GM18951 (cell line): ENCODE measurements at regions not wholly inside any gene's neighbourhood (a gene's known extent, or its start where the extent isn't known, plus 50 kb on each side); places are given as distances from the start of the nearest gene placed in this dataset.
"Not testable (repeated sequence)": the region's sequence is repeated elsewhere in the genome, so short reads cannot be mapped to it uniquely, and the experiment has no call there.

Experiments
- POLR2A ChIP-seq: IDR thresholded peaks from 4 replicates; pipeline ENCODE4 v1.6.1; 2011; ENCODE audit warnings: mild to moderate bottlenecking; ENCODE audit not compliant: insufficient read length, insufficient read depth; ENCODE audit errors: extremely low read depth
- in situ Hi-C: fragments of 300-500 bp; cut with MboI; formaldehyde crosslinking; loops from one replicate; pipeline ENCODE4 v1.12.0; 2022; ENCODE audit warnings: low sequenced_read_pairs, mixed read lengths, inconsistent platforms; ENCODE audit not compliant: unreplicated experiment

DNA sequence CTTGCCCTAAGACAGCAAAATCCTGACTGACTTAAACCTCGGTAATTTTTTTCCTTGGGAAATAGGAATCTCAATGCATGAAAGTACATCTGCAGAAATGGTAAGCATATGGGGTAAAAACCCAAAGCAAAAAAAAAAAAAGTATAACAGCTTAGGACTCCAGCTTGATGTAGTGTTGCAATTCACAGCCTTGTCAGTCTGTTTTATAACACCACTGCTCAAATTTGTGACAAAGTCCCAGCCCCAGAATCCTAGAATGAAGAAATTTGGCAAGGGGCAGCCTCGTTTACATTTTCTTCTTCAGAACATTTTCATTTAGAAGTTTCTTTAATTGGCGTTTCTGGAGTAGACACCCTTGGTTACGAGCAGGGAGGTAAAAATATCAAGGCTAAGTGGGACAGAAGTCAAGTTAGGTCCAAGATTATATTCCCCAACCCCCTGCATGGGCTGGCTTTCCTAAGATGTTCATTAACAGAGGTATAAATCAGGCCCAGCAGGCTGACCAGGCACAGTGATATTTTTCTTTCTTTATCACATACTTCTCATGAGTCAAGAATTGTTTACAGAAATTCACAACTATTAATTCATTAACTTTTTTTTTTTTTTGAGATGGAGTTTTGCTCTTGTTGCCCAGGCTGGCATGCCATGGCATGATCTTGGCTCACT, 424.0 kb downstream of the RMST start:
- in situ Hi-C loops, result no loop called here
- TF ChIP-seq POLR2A, result no peak

DNA sequence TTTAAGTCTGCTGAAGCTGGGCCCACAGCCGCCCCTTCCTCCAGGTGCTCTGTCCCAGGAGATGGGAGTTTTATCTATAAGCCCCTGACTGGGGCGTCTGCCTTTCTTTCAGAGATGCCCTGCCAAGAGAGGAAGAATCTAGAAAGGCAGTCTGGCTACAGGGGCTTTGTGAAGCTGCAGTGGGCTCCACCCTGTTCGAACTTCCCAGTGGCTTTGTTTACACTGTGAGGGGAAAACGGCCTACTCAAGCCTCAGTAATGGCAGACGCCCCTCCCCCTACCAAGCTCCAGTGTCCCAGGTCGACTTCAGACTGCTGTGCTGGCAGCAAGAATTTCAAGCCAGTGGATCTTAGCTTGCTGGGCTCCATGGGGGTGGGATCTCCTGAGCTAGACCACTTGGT, 435.3 kb downstream of the RMST start:
- in situ Hi-C loops, result not testable (repeated sequence)

DNA sequence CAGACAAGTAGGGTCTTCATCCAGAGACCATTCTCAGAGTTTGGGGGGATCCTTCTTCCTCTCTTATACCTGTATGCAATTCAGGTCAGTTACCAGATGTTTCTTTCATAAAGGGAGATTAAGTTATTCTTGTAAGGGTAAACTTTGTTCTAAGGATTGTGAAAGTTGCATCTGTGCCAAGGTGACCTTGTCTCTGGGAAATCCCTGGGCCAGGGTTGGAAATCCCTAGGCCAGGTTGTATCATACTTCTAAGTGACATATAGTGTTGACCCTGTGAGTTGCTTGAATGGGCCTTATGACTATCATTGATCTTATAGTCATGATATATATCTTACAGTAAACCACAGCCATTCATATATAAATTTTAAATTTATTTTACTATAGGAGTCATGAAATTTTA, 436.9 kb downstream of the RMST start:
- no peak for TF ChIP-seq POLR2A
- in situ Hi-C loops, result no loop called here

DNA sequence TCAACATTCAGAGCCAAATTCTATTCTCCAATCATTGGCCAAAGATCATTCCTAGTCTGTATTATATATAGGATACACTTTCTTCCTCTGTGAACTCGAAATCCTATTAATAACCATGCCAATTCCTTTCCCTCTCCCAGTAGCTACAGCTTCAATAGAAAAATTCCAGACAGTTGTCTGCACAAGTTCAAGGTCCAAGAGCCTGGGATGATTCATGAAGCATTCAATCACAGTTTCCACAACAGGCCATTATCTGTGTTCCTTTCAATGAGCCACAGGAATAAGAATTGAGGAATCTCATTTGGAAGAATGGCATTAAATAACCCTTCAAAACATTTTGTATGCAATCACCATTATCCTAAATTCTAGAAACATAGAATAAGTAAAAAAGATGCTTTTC, 437.4 kb downstream of the RMST start:
- no peak for TF ChIP-seq POLR2A
- in situ Hi-C loops, result no loop called here

DNA sequence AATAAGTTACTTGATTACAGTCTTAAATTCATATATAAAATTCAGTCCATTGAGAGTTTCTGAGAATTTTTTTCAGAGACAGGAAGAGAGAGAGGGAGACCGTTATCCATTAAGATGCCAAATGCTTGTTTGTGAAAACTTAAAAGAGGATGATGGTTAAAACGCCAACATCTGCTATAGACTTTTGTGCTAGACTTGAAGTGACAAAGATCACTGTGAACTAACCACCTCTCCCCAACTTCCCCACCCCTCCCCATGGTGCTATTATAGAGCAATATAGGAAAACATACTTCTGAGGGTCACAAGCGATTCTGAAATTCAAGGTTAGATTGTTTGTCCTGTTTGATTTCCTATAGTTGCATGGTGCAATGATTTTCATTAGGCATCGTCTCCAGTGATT, 440.8 kb downstream of the RMST start:
- no peak for TF ChIP-seq POLR2A
- in situ Hi-C loops, result no loop called here

DNA sequence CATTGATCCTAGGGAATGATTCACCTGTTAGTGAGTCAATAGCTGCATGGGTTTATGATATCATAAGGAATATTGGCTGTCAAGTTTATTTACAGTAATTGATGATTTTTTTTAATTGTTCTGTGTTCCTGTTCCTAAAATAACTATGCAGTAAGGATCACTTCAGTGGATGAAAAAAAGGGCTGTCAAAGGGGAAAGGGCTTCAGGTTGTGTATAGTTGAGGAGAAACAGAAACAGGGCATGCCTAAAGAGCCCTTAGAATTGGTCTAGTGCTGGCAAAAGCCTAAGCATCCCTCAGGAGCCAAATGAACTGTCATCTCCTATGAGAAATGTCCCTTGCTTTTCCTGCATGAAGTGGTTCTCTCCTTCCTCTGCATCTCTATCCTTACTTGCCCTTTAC, 444.9 kb downstream of the RMST start:
- in situ Hi-C loops, result no loop called here
- TF ChIP-seq POLR2A, result no peak

DNA sequence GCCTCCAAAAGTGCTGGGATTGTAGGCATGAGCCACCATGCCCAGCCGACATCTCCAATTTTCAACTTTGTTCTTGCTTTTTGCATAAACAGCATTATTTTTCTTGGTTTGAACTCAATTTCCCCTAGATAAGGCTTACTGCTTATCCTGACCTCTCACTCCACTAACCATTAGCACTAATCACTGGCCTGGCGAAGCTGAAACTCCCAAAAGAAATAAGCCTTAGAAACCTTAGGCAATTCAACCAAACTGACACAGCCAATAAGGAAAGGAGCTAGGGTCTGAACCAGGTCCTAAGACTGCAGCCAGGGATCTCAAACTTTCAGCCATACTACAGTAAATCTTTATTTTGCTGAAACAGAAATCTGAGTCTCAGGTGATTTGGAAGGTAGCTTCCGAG, 448.0 kb downstream of the RMST start:
- no peak for TF ChIP-seq POLR2A
- in situ Hi-C loops, result no loop called here

DNA sequence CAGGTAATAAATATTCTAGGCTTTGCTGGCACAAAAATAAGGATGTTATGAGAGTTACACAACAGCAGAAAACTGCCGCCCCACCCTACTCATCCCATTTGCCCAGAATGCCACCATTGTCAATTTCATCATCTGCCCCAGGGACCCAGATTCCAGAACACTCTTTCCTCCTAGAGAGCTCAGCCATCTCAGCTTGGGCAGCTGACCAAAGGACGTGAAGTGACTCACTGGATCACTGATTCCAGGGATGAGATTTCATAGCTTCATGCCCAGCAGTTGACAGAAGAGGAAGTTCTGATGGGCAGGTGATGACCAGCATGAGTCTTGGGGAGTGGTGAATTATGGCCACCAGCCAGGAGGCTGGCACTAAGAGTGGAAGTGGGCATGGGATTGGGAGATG, 450.3 kb downstream of the RMST start:
- TF ChIP-seq POLR2A, result no peak
- in situ Hi-C loops, result no loop called here

DNA sequence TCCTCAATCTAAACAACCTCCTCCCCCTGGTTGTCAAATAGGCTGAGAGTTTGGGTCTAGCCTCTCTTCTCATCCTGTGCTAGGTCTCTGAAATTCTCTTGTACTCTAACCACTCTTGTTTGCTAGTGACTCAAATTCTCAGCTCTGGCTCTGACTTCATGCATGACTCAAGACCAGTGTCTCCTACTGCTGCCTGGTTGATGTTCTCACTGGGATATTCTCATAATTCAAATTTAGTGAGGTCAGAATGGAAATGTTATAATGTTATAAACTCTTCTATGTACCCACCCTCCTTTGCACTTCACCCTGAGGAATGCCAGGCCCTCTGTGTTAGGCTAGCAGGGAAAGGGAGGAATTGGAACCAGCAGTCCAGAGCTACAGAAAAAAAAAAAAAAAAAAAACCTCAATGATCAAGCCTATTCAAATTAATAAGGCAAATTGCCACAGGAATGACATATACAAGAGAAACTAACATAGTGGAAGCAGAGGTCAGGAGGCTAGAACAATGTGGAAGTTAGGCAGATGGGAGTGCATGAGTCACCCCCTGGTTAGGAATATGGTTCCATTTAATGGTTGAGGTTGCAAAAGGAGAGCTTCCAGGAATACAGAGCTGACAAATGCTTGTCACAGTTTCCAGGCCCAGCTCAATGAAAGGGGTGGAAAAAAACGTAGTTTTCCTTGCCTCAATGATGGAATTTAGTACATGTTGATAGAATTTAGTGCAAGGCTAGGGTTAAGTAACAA, 459.5 kb downstream of the RMST start:
- in situ Hi-C loops, result no loop called here
- TF ChIP-seq POLR2A, result no peak

DNA sequence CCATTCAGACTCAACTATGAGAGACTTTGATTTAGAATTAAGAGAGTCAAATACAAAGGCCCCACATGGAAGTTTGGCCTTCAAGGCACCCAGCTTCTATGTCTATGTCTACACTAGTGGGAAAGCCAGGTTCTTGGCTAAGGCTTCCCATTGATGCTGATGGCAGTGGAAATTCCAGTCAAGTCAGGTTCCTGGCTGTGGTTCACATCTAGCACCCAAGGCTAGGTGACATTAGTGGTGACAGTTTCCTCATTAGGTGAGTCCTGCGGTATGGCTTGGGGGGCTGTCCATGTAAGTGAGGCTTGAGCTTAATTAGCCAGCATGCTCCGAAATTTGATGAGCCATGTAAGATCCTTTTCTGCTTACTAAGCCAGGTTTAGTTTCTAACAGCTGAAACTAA, 460.9 kb downstream of the RMST start:
- in situ Hi-C loops, result no loop called here
- TF ChIP-seq POLR2A, result no peak

DNA sequence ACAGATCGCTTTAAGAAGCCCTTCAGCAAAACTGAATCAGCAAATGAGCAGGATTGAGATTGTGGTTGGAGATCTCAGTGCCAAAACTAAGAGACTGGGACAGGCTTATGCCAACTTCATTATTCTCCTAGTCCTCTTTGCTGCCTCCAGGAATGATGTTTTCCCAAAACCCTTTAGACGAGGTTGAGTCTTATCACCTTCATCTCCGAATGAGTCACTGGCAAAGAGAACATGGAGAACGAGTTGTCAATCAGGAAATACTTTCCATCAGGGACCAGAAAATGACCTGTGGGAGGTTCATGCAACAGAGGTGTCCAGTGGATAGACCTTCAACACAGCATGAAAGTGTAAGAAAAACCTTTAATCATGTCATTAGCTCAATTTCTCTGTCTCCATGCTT, 461.5 kb downstream of the RMST start:
- TF ChIP-seq POLR2A, result no peak
- in situ Hi-C loops, result no loop called here

DNA sequence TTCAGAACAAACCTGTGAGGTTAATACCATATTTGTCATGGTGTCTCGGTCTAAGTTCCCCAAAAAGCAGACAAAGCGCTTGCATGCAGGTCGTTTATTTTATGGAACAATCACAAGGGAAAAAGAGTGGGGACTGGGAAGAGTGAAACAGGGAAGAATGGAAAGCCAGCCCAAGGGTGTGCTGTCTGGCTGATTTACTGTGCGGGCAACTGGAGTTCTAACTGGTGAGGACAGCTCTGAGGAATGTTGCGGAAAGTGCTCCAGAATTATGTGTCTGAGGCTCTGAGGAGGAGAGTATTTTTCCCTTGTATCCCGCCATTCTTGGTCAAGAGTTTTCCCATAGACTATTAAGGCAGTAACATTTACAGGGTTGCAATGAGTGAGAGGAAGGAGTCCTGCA, 465.4 kb downstream of the RMST start:
- no peak for TF ChIP-seq POLR2A
- in situ Hi-C loops, result no loop called here

DNA sequence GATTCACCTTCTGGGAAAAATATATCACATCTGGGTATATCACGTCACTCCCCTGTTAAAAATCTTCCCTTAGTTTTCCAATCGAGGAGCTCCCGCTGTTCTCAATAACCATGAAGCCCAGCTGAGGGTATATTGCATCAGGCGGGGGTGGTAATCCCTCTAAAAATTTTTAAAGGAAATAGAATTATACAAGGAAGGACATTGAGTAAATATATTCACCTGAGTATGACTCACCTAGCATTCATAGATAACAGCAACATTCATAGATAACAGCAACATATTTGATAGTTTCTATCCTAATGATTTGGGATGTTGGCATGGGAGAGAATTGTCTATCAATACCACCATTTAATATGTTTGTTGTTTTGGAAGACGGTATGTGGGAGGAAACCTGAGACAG, 473.6 kb downstream of the RMST start:
- in situ Hi-C loops, result no loop called here
- TF ChIP-seq POLR2A, result no peak

DNA sequence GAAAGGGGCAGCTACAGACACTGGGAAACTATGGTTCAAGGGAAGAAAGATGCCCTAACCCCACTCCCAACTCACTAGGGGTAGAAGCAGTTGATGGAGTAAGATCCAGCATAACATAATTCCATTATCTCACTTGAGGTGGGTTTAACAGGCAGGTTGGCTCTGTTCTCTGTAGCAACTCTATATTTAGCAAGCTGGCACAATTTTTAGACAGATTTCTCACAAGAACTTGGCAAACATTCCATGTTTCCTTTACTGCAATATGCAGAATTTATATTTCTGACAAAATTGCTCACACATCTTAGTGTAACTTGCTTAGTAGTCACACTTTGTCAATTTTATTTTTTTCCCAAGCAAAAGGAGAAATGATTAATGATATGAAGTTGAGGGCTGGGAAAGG, 475.4 kb downstream of the RMST start:
- in situ Hi-C loops, result no loop called here
- TF ChIP-seq POLR2A, result no peak
